ENCODE measurements at regions not wholly inside any gene's neighbourhood (a gene's known extent, or its start where the extent isn't known, plus 50 kb on each side); places are given as distances from the start of the nearest gene placed in this dataset.

GRCh38 chr3:153972862-153973261 is 148.3 kb upstream of the ARHGEF26 start:
- TF ChIP-seq, protein P1, sequence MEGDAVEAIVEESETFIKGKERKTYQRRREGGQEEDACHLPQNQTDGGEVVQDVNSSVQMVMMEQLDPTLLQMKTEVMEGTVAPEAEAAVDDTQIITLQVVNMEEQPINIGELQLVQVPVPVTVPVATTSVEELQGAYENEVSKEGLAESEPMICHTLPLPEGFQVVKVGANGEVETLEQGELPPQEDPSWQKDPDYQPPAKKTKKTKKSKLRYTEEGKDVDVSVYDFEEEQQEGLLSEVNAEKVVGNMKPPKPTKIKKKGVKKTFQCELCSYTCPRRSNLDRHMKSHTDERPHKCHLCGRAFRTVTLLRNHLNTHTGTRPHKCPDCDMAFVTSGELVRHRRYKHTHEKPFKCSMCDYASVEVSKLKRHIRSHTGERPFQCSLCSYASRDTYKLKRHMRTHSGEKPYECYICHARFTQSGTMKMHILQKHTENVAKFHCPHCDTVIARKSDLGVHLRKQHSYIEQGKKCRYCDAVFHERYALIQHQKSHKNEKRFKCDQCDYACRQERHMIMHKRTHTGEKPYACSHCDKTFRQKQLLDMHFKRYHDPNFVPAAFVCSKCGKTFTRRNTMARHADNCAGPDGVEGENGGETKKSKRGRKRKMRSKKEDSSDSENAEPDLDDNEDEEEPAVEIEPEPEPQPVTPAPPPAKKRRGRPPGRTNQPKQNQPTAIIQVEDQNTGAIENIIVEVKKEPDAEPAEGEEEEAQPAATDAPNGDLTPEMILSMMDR (IDR thresholded peaks at IDR 0.05), result no peak
- TF ChIP-seq POLR2A (IDR thresholded peaks at IDR 0.05), result no peak

All from testis (tissue), 2 donors.